Activated naive CD8-positive, alpha-beta T cell (primary cell): ENCODE measurements at regions not wholly inside any gene's neighbourhood (a gene's known extent, or its start where the extent isn't known, plus 50 kb on each side); places are given as distances from the start of the nearest gene placed in this dataset.

Experiments used
- H3K27ac Mint-ChIP-seq: one replicate; pipeline ENCODE4 v1.8.0; 2021; ENCODE audit warnings: mixed read lengths
- H3K27me3 Mint-ChIP-seq: one replicate; pipeline ENCODE4 v1.8.0; 2021; ENCODE audit warnings: mixed read lengths
- H3K36me3 Mint-ChIP-seq: one replicate; pipeline ENCODE4 v1.8.0; 2021; ENCODE audit warnings: mixed read lengths
- H3K4me1 Mint-ChIP-seq: one replicate; pipeline ENCODE4 v1.8.0; 2021; ENCODE audit warnings: low read depth, mixed read lengths
- H3K4me3 Mint-ChIP-seq: one replicate; pipeline ENCODE4 v1.8.0; 2021; ENCODE audit warnings: mild to moderate bottlenecking, mixed read lengths
- H3K9me3 Mint-ChIP-seq: one replicate; pipeline ENCODE4 v1.8.0; 2021; ENCODE audit warnings: low read depth, mixed read lengths

DNA sequence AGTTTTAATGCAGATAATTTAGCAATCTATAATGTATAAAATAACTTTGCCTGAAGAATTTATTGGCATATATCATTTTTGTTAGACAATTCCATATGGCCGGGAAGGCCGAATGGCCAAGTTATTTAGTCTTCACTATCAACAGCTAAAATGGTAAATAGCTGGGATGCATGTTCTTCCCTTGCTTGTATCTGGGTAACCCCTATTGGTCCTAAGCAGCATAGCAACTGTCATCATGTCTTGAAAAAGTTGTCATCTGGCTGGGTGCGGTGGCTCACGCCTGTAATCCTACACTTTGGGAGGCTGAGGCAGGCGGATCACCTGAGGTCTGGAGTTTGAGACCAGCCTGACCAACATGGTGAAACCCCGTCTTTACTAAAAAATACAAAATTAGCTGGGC lies 340.0 kb upstream of the DPYD start:
- no peak overlapping the region for H3K4me3 Mint-ChIP-seq
- no peaks in the 10 kb centered on the region for H3K4me1 Mint-ChIP-seq
- peaks cover 4% of the 10 kb centered on the region for H3K9me3 Mint-ChIP-seq
- no peaks in the 10 kb centered on the region for H3K27me3 Mint-ChIP-seq
- no peaks in the 10 kb centered on the region for H3K36me3 Mint-ChIP-seq
- H3K27ac Mint-ChIP-seq, result no peak overlapping the region

DNA sequence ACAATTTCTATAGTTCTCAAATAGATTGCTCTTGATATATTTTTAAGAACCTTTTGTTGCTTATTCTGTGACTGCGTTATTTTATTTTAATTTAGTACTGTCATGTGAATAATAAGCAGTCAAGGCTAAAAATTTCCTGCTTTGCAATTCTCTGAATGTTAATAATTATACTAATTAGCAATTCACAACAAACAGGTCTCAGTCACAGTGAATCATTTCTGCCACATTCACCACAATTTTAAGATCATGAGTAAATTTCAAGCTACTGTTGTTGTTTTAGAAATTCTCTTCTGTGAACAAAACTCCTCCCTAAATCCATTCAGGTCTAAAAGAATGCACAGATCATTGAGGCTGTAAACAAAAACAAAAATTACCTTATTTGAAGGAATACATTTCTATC lies 339.6 kb upstream of the DPYD start:
- no peak overlapping the region for H3K4me3 Mint-ChIP-seq
- no peak overlapping the region for H3K27ac Mint-ChIP-seq
- H3K27me3 Mint-ChIP-seq, result no peaks in the 10 kb centered on the region
- H3K9me3 Mint-ChIP-seq, result peaks cover 4% of the 10 kb centered on the region
- H3K4me1 Mint-ChIP-seq, result no peaks in the 10 kb centered on the region
- H3K36me3 Mint-ChIP-seq, result no peaks in the 10 kb centered on the region

DNA sequence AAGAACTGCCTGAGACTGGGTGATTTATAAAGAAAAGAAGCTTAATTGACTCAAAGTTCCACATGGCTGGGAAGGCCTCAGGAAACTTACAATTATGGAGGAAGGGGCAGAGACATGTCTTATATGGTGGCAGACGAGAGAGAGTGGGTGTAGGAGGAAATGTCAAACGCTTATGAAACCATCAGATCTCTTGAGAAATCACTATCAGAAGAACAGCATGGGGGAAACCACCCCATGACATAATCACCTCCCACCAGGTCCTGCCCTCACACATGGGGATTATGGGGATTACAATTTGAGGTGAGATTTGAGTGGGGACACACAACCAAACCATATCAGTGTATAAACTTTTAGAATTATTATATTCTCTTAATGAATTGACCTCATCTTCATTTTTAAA lies 335.9 kb upstream of the DPYD start:
- no peaks in the 10 kb centered on the region for H3K36me3 Mint-ChIP-seq
- H3K27ac Mint-ChIP-seq, result no peak overlapping the region
- H3K4me1 Mint-ChIP-seq, result no peaks in the 10 kb centered on the region
- H3K27me3 Mint-ChIP-seq, result no peaks in the 10 kb centered on the region
- no peak overlapping the region for H3K4me3 Mint-ChIP-seq
- peaks cover 9% of the 10 kb centered on the region for H3K9me3 Mint-ChIP-seq

DNA sequence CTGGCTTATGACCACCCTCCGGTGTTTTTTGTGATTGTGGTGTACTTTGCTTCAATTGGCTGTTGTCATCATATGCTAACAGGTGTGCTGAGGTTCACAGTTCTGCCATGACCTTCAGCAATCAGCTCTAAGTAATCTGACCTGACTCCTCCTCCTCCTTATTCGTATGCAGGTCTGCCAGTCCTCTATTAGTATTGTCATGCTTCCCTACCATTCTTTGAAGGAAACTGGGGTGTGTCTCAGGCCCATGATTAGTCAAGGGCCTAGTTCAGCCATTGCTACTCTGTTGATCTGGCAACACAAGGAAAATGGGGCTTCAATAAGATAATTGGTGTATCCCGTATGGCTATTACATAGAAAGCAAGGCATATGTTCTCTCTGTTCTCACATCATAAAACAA lies 332.3 kb upstream of the DPYD start:
- H3K9me3 Mint-ChIP-seq, result peaks cover 9% of the 10 kb centered on the region
- H3K27ac Mint-ChIP-seq, result no peak overlapping the region
- H3K27me3 Mint-ChIP-seq, result no peaks in the 10 kb centered on the region
- no peaks in the 10 kb centered on the region for H3K36me3 Mint-ChIP-seq
- no peaks in the 10 kb centered on the region for H3K4me1 Mint-ChIP-seq
- H3K4me3 Mint-ChIP-seq, result no peak overlapping the region

DNA sequence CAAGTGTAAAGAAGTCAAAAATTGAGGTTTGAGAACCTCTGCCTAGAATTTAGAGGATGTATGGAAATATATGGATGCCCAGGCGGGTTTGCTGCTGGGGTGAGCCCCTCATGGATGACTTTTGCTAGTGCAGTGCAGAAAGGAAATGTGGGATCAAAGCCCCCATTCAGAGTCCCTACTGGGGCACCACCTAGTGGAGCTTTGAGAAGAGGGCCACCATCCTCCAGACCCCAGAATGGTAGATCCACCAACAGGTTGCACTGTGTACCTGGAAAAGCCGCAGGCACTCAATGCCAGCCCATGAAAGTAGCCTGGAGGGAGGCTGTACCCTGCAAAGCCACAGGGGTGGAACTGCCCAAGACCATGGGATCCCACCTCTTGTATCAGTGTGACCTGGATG lies 330.7 kb upstream of the DPYD start:
- no peaks in the 10 kb centered on the region for H3K4me1 Mint-ChIP-seq
- no peaks in the 10 kb centered on the region for H3K36me3 Mint-ChIP-seq
- peaks cover 7% of the 10 kb centered on the region for H3K9me3 Mint-ChIP-seq
- H3K27ac Mint-ChIP-seq, result no peak overlapping the region
- H3K4me3 Mint-ChIP-seq, result no peak overlapping the region
- H3K27me3 Mint-ChIP-seq, result no peaks in the 10 kb centered on the region

DNA sequence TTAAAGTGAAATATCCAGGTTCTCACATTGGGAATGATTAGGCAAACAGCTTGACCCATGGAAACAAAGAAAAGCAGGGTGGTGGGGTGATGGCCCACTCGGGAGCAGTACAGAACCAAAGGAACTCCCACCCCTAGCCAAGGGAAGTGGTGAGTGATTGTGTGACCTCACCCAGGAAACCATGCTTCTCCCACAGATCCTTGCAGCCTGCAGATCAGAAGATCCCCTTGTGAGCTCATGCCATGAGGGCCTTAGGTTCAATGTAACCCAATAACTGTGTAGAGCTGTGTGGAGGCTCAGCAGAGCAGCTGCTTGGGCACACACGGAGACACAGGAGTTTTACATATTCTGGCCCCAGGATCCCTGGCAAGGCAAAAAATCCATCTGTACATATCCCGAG lies 311.8 kb upstream of the DPYD start:
- Mint-ChIP-seq H3K4me3 (no peak overlapping the region), H3K9me3 (peaks cover 19% of the 10 kb centered on the region), H3K4me1 (no peaks in the 10 kb centered on the region), H3K36me3 (no peaks in the 10 kb centered on the region), H3K27ac (no peak overlapping the region), H3K27me3 (no peaks in the 10 kb centered on the region)

DNA sequence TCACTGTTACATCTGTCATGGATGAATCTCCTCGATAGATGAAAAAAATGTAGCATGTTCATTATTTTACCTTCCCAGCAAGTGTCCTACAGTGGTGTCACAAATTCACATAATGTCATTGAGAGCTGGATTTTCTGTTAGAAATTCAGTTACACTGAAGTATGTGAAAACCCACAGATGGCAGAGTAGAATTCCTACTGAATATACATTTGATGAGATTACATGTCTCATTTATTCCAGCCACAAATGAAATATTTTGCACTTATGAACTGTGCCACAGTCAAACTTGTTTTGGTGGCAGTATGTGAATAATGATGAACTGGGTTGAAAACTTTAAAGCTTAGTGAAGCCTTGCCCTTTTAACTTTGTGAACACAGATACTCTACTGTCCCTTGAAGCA lies 301.9 kb upstream of the DPYD start:
- H3K27me3 Mint-ChIP-seq, result peaks cover 3% of the 10 kb centered on the region
- H3K4me1 Mint-ChIP-seq, result no peaks in the 10 kb centered on the region
- H3K27ac Mint-ChIP-seq, result no peak overlapping the region
- no peak overlapping the region for H3K4me3 Mint-ChIP-seq
- no peaks in the 10 kb centered on the region for H3K9me3 Mint-ChIP-seq
- no peaks in the 10 kb centered on the region for H3K36me3 Mint-ChIP-seq

DNA sequence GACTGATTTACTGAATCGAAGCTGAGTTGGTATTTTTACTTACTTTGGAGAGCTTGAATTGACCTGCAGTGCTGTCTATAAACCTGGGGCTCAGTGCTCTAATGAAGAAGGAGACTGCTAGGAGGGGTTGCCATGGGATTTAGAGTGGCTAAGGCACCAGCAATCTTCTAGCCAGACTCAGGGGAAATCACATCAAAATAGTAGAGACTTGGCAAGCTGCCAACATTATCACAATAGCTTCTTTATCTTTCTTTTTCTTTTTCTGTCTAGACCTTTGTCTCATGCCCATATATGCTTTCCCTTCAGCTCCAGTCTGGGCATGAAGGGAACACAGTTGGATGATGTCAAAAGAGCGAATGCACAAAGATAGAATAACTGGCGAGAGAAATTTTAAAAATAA lies 301.1 kb upstream of the DPYD start:
- Mint-ChIP-seq H3K36me3 (no peaks in the 10 kb centered on the region), H3K4me3 (no peak overlapping the region), H3K27ac (no peak overlapping the region), H3K27me3 (peaks cover 3% of the 10 kb centered on the region), H3K4me1 (no peaks in the 10 kb centered on the region), H3K9me3 (no peaks in the 10 kb centered on the region)

DNA sequence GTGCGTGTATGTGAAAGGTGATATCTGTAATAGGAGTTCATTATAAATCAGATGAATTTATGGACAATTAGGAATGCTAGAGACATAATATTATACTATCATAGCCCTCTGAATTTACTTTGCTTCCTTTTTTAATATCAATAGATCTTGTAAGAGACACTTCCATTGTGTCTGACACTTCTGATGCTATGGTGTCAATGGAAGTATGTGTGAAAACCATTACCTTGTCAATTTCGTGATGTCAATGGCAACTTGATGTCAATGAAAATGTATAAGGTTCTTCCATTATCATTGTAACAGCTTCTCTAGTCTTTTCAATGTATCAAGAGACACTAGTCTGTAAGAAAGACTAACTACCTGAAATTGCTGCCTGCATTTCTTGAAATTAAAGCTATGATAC lies 296.8 kb upstream of the DPYD start:
- Mint-ChIP-seq H3K27me3 (peaks cover 1% of the 10 kb centered on the region), H3K36me3 (no peaks in the 10 kb centered on the region), H3K27ac (no peak overlapping the region), H3K4me3 (no peak overlapping the region), H3K4me1 (no peaks in the 10 kb centered on the region), H3K9me3 (no peaks in the 10 kb centered on the region)

DNA sequence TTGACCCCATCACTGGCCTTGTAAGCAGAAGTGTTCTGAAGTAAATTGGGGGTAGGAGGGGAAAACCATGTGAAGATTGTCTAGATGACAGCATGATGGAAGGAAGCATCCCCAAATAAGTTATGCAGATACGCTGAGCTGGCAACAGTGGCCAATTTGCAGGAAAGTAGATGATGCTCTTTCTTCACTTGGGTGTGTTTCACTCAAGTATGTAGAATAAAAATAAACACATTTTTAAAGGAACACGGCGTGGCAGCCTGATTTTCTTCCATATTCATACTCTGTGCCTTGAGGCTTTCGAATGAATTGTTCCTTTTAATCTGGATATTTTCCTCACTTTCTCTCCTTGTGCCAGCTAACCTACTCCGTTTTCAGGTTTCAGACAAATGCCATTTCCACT lies 295.5 kb upstream of the DPYD start:
- Mint-ChIP-seq H3K27ac (no peak overlapping the region), H3K36me3 (no peaks in the 10 kb centered on the region), H3K9me3 (no peaks in the 10 kb centered on the region), H3K4me3 (no peak overlapping the region), H3K4me1 (no peaks in the 10 kb centered on the region), H3K27me3 (peaks cover 1% of the 10 kb centered on the region)

DNA sequence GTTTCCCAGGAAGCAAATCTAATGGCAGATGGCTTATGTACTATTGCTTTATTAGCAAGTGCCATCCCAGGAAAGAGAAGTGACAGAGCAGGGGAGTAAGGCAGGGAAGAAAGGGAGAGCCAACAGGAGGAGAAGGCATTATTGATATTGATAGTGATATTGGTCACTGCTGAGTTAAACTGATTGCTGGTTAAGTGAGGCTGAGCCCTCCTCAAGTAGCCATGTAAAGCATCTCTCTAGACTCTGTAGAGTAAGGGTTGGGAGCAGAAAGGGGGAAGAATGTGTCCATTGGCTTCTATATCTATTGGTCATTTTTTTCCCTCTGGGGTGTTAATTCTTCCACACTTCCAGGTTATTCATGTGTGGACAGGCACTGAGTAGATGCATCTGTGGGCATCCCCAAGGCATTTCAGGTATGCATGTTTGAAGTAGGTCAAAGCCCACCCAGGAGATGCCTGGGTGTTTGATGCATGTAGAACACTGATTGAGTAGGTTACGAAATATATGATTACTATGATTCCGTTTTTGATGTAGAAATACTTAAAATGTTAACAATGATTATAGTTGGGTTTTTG lies 290.5 kb upstream of the DPYD start:
- no peaks in the 10 kb centered on the region for H3K9me3 Mint-ChIP-seq
- no peaks in the 10 kb centered on the region for H3K4me1 Mint-ChIP-seq
- no peak overlapping the region for H3K4me3 Mint-ChIP-seq
- H3K27me3 Mint-ChIP-seq, result no peaks in the 10 kb centered on the region
- H3K27ac Mint-ChIP-seq, result no peak overlapping the region
- no peaks in the 10 kb centered on the region for H3K36me3 Mint-ChIP-seq

DNA sequence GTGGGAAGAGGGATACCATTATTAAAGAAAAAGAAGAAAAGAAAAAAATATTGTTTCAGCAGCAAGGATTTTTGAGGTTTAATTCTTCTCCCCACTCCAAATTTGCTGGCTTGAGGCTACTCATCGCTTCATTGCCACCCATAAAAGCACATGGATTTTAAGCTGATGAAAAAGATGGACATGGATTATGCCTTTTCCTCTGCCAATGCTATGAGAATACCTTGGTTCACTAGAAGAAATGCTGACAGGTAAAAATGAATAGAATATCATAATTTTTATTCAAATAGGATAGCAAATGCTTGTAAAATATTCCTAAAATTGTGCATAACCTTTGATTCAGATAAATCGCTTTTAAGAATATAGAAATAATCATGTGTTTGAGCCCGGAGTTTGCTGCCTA lies 289.7 kb upstream of the DPYD start:
- no peak overlapping the region for H3K27ac Mint-ChIP-seq
- H3K4me1 Mint-ChIP-seq, result no peaks in the 10 kb centered on the region
- H3K36me3 Mint-ChIP-seq, result no peaks in the 10 kb centered on the region
- H3K27me3 Mint-ChIP-seq, result no peaks in the 10 kb centered on the region
- no peak overlapping the region for H3K4me3 Mint-ChIP-seq
- H3K9me3 Mint-ChIP-seq, result no peaks in the 10 kb centered on the region

DNA sequence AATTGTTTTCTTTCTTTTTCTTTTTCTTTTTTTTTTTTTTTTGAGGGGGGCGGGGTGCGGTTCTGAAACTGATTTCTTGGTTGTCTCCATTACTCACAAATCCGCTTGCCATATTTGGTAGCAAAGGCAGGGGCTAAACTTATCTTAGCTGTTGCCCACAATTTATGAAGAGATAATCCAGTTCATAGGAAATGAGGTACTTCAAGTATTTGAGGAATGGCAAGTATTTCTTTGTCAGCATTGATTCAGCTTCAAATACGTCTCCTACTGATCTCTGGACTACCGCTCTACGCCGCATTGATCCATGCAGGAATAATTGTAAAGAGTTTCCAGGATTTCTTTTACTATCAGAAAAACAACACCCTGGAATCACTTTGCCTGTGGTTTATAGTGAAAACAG lies 289.2 kb upstream of the DPYD start:
- Mint-ChIP-seq H3K27me3 (no peaks in the 10 kb centered on the region), H3K36me3 (no peaks in the 10 kb centered on the region), H3K4me1 (no peaks in the 10 kb centered on the region), H3K27ac (no peak overlapping the region), H3K9me3 (no peaks in the 10 kb centered on the region), H3K4me3 (no peak overlapping the region)

DNA sequence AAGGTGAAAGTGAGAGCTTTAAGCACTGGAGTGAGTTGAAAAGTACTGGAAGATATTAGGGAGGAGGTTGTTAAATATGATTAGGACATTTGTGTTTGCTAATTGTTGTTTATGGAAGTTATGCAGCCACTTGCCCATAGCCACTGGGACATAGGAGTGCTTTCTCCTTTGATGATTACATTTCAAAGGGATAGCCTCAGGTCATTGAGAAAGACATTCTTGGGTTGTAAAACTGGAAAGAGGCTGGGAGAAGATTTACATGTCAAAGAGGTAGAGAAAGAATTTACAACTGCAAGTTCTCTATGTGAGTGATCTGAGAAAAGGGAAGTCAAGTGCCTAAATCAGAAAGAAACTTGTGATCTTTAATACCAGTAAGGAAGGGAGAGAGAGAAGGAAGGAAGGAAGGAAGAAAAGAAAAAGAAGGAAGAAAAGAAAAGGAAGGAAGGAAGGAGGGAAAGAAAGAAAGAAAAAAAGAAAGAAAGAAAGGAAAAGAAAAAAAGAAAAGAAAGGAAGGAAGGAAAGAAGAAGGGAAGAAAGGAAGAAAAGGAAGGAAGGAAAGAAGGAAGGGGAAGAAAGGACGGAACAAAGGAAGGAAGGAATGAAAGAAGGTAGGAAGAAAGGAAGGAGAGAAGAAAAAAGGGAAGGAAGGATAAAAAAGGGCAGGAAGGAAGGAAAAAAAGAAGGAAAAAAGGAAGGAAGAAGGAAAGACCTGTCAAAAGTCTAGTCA lies 284.6 kb upstream of the DPYD start:
- Mint-ChIP-seq H3K36me3 (no peaks in the 10 kb centered on the region), H3K4me1 (no peaks in the 10 kb centered on the region), H3K27ac (no peak overlapping the region), H3K4me3 (no peak overlapping the region), H3K9me3 (no peaks in the 10 kb centered on the region), H3K27me3 (peaks cover under 1% of the 10 kb centered on the region)

DNA sequence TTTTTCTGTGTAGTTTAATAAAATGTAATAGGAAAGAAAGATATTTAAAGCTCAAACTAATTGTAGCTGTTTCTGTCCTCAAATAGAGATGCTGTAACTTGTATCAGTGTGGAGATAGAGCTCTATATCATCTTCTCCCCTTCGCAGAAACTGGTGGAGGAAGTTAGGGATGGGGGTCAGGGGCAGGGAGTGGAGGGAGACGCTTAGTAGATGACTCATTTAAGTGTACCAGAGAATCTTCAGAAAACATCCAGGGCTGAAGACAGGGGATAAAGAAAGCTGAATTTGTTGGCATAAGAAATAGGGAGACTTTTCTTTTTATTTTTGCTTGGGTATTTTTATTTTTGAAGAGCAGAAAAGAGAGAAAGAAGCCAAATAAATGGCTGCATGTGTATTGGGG lies 282.6 kb upstream of the DPYD start:
- Mint-ChIP-seq H3K4me3 (no peak overlapping the region), H3K27ac (no peak overlapping the region), H3K4me1 (no peaks in the 10 kb centered on the region), H3K27me3 (peaks cover 3% of the 10 kb centered on the region), H3K36me3 (no peaks in the 10 kb centered on the region), H3K9me3 (no peaks in the 10 kb centered on the region)

DNA sequence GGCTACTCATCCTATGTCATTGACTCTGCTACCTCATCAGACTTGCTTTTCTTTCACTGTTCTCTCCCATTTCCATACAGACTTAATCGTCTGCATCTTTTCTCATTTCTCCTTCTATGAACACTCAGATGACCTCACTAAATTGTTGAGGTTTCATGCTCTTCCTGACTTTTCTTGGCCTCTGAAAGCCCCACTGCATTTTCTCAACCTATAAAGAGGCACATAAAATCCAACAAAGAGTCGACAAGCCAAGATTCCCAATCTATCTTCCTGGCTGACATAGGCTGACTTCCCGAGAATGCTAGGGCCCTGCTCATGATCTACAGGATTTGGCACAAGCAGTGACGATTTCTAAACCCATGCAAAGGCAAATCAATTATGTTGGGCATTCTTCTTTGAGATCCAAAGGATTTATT lies 280.8 kb upstream of the DPYD start:
- no peaks in the 10 kb centered on the region for H3K9me3 Mint-ChIP-seq
- H3K36me3 Mint-ChIP-seq, result no peaks in the 10 kb centered on the region
- H3K27ac Mint-ChIP-seq, result no peak overlapping the region
- no peak overlapping the region for H3K4me3 Mint-ChIP-seq
- H3K4me1 Mint-ChIP-seq, result no peaks in the 10 kb centered on the region
- peaks cover 3% of the 10 kb centered on the region for H3K27me3 Mint-ChIP-seq
